Left ventricle myocardium inferior (tissue), 1 donor: ENCODE measurements at regions not wholly inside any gene's neighbourhood (a gene's known extent, or its start where the extent isn't known, plus 50 kb on each side); places are given as distances from the start of the nearest gene placed in this dataset.
"Not testable (repeated sequence)": the region's sequence is repeated elsewhere in the genome, so short reads cannot be mapped to it uniquely, and the experiment has no call there.

ENCODE experiments used
- DNase-seq: peaks from one replicate; pipeline ENCODE4 v3.0.0-alpha.2; 2020
- H3K27ac ChIP-seq: fragments of 200-600 bp; replicated peaks from 2 replicates; pipeline ENCODE4 v1.8.0; 2021
- H3K27me3 ChIP-seq: fragments of 200-600 bp; 2 replicates; pipeline ENCODE4 v1.8.0; 2021; ENCODE audit warnings: low read depth
- H3K36me3 ChIP-seq: fragments of 200-600 bp; 2 replicates; pipeline ENCODE4 v1.8.0; 2021
- H3K4me1 ChIP-seq: fragments of 200-600 bp; 2 replicates; pipeline ENCODE4 v1.8.0; 2021
- H3K4me3 ChIP-seq: fragments of 200-600 bp; 2 replicates; pipeline ENCODE4 v1.8.0; 2021; ENCODE audit warnings: mild to moderate bottlenecking, moderate library complexity
- H3K9me3 ChIP-seq: fragments of 200-600 bp; replicated peaks from 2 replicates; pipeline ENCODE4 v1.8.0; 2021
- intact Hi-C: fragments of 100-400 bp; cut with micrococcal nuclease; formaldehyde crosslinking; loops from one replicate; pipeline ENCODE4 v1.11.0; 2022
- TF ChIP-seq, protein P1 (sequence below): fragments of 200-600 bp; IDR thresholded peaks from 2 replicates; pipeline ENCODE4 v1.8.0; 2021; ENCODE audit warnings: antibody characterized with exemption, mild to moderate bottlenecking, borderline replicate concordance
- donor health status: DM: no; HTN: yes; CAD: no; lungs with severe emphysema.

DNA sequence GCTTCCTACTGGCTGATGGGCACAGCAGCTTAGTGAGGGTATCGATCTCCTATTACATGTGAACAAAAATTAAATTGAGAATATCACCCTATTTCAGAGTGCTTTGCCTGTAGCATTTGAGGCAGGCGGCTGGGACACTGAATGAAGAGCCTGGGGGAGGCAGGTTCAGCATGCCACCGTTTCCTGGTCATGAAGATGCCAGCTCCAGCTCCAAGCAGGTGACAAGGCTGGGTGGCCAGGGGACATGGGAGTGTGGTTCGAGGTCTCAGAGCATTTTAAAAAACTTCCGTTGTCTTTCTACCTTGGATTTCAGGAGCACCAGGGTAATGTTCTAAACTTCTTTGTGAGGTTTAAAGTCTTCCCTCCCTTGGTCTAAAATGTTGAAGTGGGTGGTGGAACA is 158.2 kb downstream of the RPLP1 start:
- no peaks in the 10 kb centered on the region for H3K9me3 ChIP-seq
- intact Hi-C loops, result no loop called here
- TF ChIP-seq, protein P1, sequence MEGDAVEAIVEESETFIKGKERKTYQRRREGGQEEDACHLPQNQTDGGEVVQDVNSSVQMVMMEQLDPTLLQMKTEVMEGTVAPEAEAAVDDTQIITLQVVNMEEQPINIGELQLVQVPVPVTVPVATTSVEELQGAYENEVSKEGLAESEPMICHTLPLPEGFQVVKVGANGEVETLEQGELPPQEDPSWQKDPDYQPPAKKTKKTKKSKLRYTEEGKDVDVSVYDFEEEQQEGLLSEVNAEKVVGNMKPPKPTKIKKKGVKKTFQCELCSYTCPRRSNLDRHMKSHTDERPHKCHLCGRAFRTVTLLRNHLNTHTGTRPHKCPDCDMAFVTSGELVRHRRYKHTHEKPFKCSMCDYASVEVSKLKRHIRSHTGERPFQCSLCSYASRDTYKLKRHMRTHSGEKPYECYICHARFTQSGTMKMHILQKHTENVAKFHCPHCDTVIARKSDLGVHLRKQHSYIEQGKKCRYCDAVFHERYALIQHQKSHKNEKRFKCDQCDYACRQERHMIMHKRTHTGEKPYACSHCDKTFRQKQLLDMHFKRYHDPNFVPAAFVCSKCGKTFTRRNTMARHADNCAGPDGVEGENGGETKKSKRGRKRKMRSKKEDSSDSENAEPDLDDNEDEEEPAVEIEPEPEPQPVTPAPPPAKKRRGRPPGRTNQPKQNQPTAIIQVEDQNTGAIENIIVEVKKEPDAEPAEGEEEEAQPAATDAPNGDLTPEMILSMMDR, result no peak

DNA sequence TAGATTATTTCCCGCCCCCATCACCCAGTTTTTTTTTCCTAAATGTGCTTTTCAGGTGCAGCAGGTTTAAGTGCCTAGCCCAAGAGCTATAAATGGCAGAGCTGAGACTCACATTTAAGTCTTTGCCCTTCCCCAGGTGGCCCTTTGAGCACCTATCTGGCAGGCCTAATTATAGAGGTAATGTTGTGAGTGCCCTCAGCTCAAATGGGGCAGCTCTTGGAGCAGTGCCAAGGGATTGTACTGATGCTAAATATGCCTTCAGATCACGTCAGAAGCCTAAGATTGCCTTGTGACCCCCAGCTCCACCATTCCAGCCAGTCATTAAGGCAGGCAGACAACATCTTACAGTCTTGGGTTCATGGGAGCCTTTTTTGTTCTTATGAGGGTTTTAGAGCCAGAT is 159.5 kb downstream of the RPLP1 start:
- TF ChIP-seq, protein P1, result no peak
- intact Hi-C loops, result no loop called here
- no peak overlapping the region for H3K4me3 ChIP-seq
- H3K9me3 ChIP-seq, result no peaks in the 10 kb centered on the region
- no peak overlapping the region for H3K27ac ChIP-seq
- peak; percentile 22 for DNase-seq
- peaks cover 11% of the 10 kb centered on the region for H3K4me1 ChIP-seq
- no peaks in the 10 kb centered on the region for H3K36me3 ChIP-seq
- no peaks in the 10 kb centered on the region for H3K27me3 ChIP-seq

More for the DNA sequence above, 158.2 kb downstream of the RPLP1 start:
- no peaks in the 10 kb centered on the region for H3K27me3 ChIP-seq
- H3K4me3 ChIP-seq, result no peak overlapping the region
- no peak overlapping the region for H3K27ac ChIP-seq
- no peaks in the 10 kb centered on the region for H3K36me3 ChIP-seq
- no peak for DNase-seq
- peaks cover 11% of the 10 kb centered on the region for H3K4me1 ChIP-seq

- H3K4me1 ChIP-seq, result peaks cover 11% of the 10 kb centered on the region
- H3K36me3 ChIP-seq, result no peaks in the 10 kb centered on the region
- no peaks in the 10 kb centered on the region for H3K27me3 ChIP-seq
- H3K27ac ChIP-seq, result no peak overlapping the region
- TF ChIP-seq, protein P1, result no peak
- intact Hi-C loops, result no loop called here
- peaks cover 2% of the 10 kb centered on the region for H3K9me3 ChIP-seq
- DNase-seq, result no peak
- H3K4me3 ChIP-seq, result no peak overlapping the region
These were observed 160.6 kb downstream of the RPLP1 start for GRCh38 chr15:69613182-69613581.

DNA sequence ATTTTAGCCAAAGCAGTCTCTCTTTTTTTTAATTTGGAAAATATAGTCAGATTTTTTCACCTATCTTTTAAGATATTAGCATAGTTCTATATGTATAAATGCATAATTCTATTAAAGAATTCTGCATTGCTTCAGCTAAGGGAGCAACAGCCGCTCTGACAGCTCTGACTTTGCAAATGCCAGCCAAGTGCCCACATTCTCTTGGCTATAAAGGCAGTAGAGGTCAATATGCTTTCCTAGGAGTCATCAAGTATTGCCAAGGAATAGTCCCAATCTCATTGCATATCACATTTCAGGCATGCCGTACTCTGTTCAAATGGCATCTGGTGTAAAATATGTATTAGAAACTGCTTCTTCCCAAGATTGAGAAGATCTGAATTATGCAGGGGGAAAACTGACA is 161.4 kb downstream of the RPLP1 start:
- Histone ChIP-seq H3K36me3 (no peaks in the 10 kb centered on the region), H3K4me1 (peaks cover 11% of the 10 kb centered on the region), H3K27me3 (no peaks in the 10 kb centered on the region), H3K4me3 (no peak overlapping the region), H3K27ac (no peak overlapping the region), H3K9me3 (peaks cover 4% of the 10 kb centered on the region)
- DNase-seq, result no peak
- intact Hi-C loops, result no loop called here
- TF ChIP-seq, protein P1, result no peak

- Histone ChIP-seq H3K27ac (no peak overlapping the region), H3K9me3 (peaks cover 4% of the 10 kb centered on the region), H3K4me1 (peaks cover 11% of the 10 kb centered on the region), H3K4me3 (no peak overlapping the region), H3K36me3 (no peaks in the 10 kb centered on the region), H3K27me3 (no peaks in the 10 kb centered on the region)
- TF ChIP-seq, protein P1, result no peak
- intact Hi-C loops, result no loop called here
- no peak for DNase-seq
These were observed 163.1 kb downstream of the RPLP1 start for GRCh38 chr15:69615736-69616135.

- TF ChIP-seq, protein P1, result no peak
These were observed 163.9 kb downstream of the RPLP1 start for GRCh38 chr15:69616558-69616957.

DNA sequence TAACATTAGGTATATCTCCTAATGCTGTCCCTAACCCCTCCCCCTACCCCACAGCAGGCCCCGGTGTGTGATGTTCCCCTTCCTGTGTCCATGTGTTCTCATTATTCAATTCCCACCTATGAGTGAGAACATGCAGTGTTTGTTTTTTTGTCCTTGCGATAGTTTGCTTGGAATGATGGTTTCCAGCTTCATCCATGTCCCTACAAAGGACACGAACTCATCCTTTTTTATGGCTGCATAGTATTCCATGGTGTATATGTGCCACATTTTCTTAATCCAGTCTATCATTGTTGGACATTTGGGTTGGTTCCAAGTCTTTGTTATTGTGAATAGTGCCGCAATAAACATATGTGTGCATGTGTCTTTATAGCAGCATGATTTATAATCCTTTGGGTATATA is 164.5 kb downstream of the RPLP1 start:
- H3K36me3 ChIP-seq, H3K9me3 ChIP-seq, H3K27ac ChIP-seq, H3K27me3 ChIP-seq, H3K4me1 ChIP-seq, DNase-seq, intact Hi-C loops, H3K4me3 ChIP-seq: not testable (repeated sequence)

More at GRCh38 chr15:69616558-69616957, 163.9 kb downstream of the RPLP1 start:
- no peak overlapping the region for H3K4me3 ChIP-seq
- H3K9me3 ChIP-seq, result peaks cover 4% of the 10 kb centered on the region
- H3K36me3 ChIP-seq, result no peaks in the 10 kb centered on the region
- no peaks in the 10 kb centered on the region for H3K27me3 ChIP-seq
- no peak for DNase-seq
- peaks cover 11% of the 10 kb centered on the region for H3K4me1 ChIP-seq
- H3K27ac ChIP-seq, result no peak overlapping the region
- intact Hi-C loops, result no loop called here
